ENCODE measurements at regions not wholly inside any gene's neighbourhood (a gene's known extent, or its start where the extent isn't known, plus 50 kb on each side); places are given as distances from the start of the nearest gene placed in this dataset.

DNA sequence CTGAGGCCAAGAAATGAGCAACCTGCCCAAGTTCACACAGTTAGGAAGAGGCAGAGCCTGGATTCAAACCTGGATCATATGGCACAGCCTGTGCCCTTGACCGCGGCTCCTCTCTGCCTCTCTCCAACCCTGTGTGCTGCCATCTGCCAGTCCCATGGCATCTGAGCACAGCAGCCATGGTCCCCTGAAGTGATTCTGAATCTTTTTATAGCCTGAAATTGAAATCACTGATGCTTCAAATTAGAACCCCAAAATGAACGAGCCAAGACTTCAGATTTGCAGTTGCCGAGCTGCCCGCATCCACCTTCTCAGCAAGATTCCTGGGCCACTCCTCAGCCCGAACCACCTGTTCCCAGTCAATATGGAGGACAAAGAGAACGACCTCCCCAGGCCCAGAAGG, 252.7 kb downstream of the CTTN start:
- TF ChIP-seq, protein P1, sequence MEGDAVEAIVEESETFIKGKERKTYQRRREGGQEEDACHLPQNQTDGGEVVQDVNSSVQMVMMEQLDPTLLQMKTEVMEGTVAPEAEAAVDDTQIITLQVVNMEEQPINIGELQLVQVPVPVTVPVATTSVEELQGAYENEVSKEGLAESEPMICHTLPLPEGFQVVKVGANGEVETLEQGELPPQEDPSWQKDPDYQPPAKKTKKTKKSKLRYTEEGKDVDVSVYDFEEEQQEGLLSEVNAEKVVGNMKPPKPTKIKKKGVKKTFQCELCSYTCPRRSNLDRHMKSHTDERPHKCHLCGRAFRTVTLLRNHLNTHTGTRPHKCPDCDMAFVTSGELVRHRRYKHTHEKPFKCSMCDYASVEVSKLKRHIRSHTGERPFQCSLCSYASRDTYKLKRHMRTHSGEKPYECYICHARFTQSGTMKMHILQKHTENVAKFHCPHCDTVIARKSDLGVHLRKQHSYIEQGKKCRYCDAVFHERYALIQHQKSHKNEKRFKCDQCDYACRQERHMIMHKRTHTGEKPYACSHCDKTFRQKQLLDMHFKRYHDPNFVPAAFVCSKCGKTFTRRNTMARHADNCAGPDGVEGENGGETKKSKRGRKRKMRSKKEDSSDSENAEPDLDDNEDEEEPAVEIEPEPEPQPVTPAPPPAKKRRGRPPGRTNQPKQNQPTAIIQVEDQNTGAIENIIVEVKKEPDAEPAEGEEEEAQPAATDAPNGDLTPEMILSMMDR (IDR thresholded peaks at IDR 0.05; ENCODE audit: low read depth, low read length): no peak
- ChIA-PET CTCF (no interaction called here), POLR2A (no interaction called here)
- Histone ChIP-seq H3K27me3 (ENCODE audit: control insufficient read depth, insufficient read depth, low read length) (no peaks in the 10 kb centered on the region), H3K9me3 (ENCODE audit: control insufficient read depth, insufficient read depth, low read length) (peaks cover 21% of the 10 kb centered on the region), H3K27ac (ENCODE audit: low read depth, low read length) (no peak overlapping the region), H3K4me3 (ENCODE audit: low read depth, low read length) (no peak overlapping the region)
- no peak for DNase-seq (ENCODE audit: low read depth, low spot score)

DNA sequence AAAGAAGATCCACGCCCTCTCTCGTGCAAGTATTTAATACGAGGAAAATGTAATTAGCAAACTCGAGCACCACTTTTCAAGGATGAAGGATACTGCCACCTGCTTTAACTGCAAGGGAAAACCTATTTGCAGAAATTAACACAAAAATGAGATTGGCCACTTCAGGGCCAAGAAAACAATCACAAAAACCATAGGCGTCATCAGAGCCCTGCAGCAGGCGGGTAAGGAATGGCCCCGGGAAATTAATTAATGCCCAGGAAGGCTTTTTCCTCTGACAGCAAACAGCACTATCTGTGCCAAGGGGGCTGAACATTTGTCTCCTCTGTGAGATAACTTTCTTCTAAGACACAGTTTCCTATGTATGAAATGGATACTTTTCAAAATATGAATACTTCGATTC, 255.7 kb downstream of the CTTN start:
- TF ChIP-seq, protein P1 (IDR thresholded peaks at IDR 0.05; ENCODE audit: low read depth, low read length): no peak
- Histone ChIP-seq H3K9me3 (ENCODE audit: control insufficient read depth, insufficient read depth, low read length) (peaks cover 17% of the 10 kb centered on the region), H3K4me3 (ENCODE audit: low read depth, low read length) (no peak overlapping the region), H3K27ac (ENCODE audit: low read depth, low read length) (no peak overlapping the region), H3K27me3 (ENCODE audit: control insufficient read depth, insufficient read depth, low read length) (no peaks in the 10 kb centered on the region)
- ChIA-PET POLR2A (no interaction called here), CTCF (no interaction called here)
- DNase-seq (ENCODE audit: low read depth, low spot score): no peak

DNA sequence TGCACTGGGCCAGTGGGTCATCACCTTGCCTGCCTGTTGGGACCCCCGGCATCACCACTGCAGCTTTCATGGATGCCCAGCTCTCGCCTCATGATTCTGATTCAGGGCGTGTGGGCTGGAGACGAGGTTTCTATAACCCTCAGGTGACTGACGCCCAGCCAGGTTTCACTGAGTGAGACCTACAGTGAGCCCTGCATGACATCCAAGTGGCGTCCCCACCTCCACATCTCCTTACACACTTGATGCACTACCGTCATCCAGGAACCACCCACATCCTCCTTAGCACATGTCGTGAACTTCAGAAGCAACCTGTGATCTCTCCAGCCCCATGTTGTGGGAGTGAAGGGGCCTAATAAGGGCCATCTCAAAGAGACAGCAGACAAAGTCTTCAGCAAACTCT, 257.5 kb downstream of the CTTN start:
- Histone ChIP-seq H3K9me3 (ENCODE audit: control insufficient read depth, insufficient read depth, low read length) (peaks cover 16% of the 10 kb centered on the region), H3K27ac (ENCODE audit: low read depth, low read length) (no peak overlapping the region), H3K4me3 (ENCODE audit: low read depth, low read length) (no peak overlapping the region), H3K27me3 (ENCODE audit: control insufficient read depth, insufficient read depth, low read length) (no peaks in the 10 kb centered on the region)
- TF ChIP-seq, protein P1 (IDR thresholded peaks at IDR 0.05; ENCODE audit: low read depth, low read length): no peak
- ChIA-PET POLR2A (no interaction called here), CTCF (no interaction called here)
- no peak for DNase-seq (ENCODE audit: low read depth, low spot score)

DNA sequence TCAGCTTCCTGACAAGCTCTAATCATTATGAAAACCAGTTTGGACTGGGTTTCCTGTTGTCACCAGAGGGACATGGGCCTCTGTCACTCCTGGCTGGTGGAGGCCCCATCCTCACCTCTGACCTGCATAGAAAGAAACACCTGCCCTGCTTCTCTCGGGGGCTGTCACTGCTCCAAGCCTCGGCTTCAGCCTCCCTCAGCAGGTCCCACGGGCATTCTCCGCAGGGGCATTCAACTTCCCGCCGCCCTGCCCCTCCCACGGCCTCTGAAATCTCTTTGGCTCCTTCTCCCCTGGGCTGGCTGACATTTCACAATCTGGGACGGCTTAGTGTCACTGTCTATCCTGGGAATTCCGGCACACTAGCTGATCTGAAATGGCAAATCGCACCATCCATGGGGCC, 257.9 kb downstream of the CTTN start:
- peaks cover 16% of the 10 kb centered on the region for H3K9me3 ChIP-seq (ENCODE audit: control insufficient read depth, insufficient read depth, low read length)
- TF ChIP-seq, protein P1 (IDR thresholded peaks at IDR 0.05; ENCODE audit: low read depth, low read length): no peak
- DNase-seq (ENCODE audit: low read depth, low spot score): no peak
- H3K4me3 ChIP-seq (ENCODE audit: low read depth, low read length): no peak overlapping the region
- POLR2A ChIA-PET: no interaction called here
- H3K27ac ChIP-seq (ENCODE audit: low read depth, low read length): no peak overlapping the region
- H3K27me3 ChIP-seq (ENCODE audit: control insufficient read depth, insufficient read depth, low read length): no peaks in the 10 kb centered on the region
- CTCF ChIA-PET: no interaction called here

DNA sequence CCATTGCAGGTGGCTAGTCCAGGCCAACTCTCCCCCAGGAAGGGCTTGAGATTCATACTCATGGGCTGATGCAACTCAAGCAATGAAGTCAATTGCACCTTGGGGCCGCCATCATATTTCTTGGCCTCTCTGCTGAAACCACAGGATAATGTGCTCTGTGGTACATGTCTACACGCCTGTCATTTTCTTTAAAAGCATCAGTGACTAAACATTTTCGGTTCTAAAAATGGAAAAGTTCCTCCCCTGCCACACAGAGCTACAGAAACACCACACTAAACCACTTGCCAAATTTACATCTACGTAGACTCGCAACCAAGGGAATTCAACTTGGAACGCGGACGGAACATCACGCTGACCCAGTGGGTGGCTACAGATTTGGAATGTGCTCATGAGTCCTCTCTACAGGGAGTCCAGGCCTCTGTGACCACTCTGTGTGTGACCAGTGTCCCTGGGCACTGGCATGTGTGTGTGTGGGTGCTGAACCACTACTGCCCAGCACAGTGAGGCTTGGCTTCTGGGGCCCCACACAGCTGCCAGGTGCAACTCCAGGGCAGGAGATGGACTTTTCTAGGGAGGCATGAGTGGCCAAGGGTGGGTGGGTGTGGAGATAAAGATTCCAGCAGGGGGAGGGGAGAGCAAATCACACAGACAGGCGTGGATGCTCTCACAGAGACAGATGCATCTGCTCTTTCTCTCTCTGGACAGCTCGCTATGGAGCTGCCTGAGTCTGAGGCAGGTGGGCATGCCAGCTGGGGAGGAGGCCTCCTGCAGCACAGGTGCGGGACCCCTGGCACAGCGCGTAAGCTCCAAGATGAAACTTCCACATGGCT, 261.9 kb downstream of the CTTN start:
- TF ChIP-seq, protein P1 (IDR thresholded peaks at IDR 0.05; ENCODE audit: low read depth, low read length): no peak
- no peak for DNase-seq (ENCODE audit: low read depth, low spot score)

More for the DNA sequence above, 261.9 kb downstream of the CTTN start:
- Histone ChIP-seq H3K9me3 (ENCODE audit: control insufficient read depth, insufficient read depth, low read length) (peaks cover 40% of the 10 kb centered on the region), H3K27me3 (ENCODE audit: control insufficient read depth, insufficient read depth, low read length) (peaks cover 8% of the 10 kb centered on the region), H3K4me3 (ENCODE audit: low read depth, low read length) (no peak overlapping the region), H3K27ac (ENCODE audit: low read depth, low read length) (no peak overlapping the region)
- CTCF ChIA-PET: no interaction called here
- POLR2A ChIA-PET: no interaction called here

Data from AG04450 (cell line).